Psoas muscle (tissue), 7 donors: ENCODE measurements at regions not wholly inside any gene's neighbourhood (a gene's known extent, or its start where the extent isn't known, plus 50 kb on each side); places are given as distances from the start of the nearest gene placed in this dataset.

Source experiments
- ATAC-seq, 4 donors: fragments of 200-7000 bp; cut with Tn5 transposase; one replicate each; pipeline ENCODE4 v1.9.1; 2020; ENCODE audit warnings: moderate library complexity in 3 of 4, mild to moderate bottlenecking in 2 of 4
- DNase-seq, 2 donors: peaks; one replicate each; pipeline ENCODE4 v3.0.0-alpha.2; 2020
- H3K27ac ChIP-seq: fragments of 200-600 bp; one replicate; pipeline ENCODE4 v1.8.0; 2022
- H3K27me3 ChIP-seq, 3 donors: fragments of 200-600 bp in 1 of 3; one replicate each; pipeline versions ENCODE4 v1.6.1 to v1.8.0; 2013 to 2022; ENCODE audit warnings: low read length in 2 of 3, mild to moderate bottlenecking in 2 of 3, moderate library complexity in 1 of 3; ENCODE audit not compliant: insufficient read depth in 3 of 3
- H3K36me3 ChIP-seq, 2 donors: fragments of 200-600 bp in 1 of 2; one replicate each; pipeline versions ENCODE4 v1.6.1 to v1.8.0; 2013 to 2022; ENCODE audit warnings: low read depth in 1 of 2, mild to moderate bottlenecking in 1 of 2, moderate library complexity in 1 of 2; ENCODE audit not compliant: insufficient read depth in 1 of 2
- H3K4me1 ChIP-seq: fragments of 200-600 bp; one replicate; pipeline ENCODE4 v1.8.0; 2022
- H3K4me3 ChIP-seq: fragments of 200-600 bp; one replicate; pipeline ENCODE4 v1.8.0; 2022; ENCODE audit warnings: mild to moderate bottlenecking
- H3K9me3 ChIP-seq: fragments of 200-600 bp; one replicate; pipeline ENCODE4 v1.8.0; 2022
- WGBS, 3 donors: extraction: QIAGEN DNeasy Blood & Tissue Kit; methylation state at CpG; one replicate each; pipeline versions ENCODE4 v1.1.6 to v1.1.7; 2013; 5-methylcytosine and 5-hydroxymethylcytosine counted together
- intact Hi-C, 2 donors: fragments of 100-400 bp; cut with DNase I; formaldehyde crosslinking; loops; one replicate each; pipeline versions ENCODE4 v1.11.0 to v1.14.2; 2022
- TF ChIP-seq, protein P1 (sequence below): fragments of 200-600 bp; IDR thresholded peaks from one replicate; pipeline ENCODE4 v1.8.0; 2022; ENCODE audit warnings: antibody characterized with exemption
- donor health status: healthy with polysubstance abuse.
- donor health status: DM: no; HTN: no; CAD: no; lungs with moderate emphysema.
- donor health status: Bipolar disorder and iron deficiency.
- donor health status: healthy.
- donor health status: DM: yes; HTN: yes; CAD: no.
- donor health status: DM: no; HTN: no; CAD: no.
- donor health status: DM: yes; HTN: yes; CAD: no.

- DNase-seq (no peak), ATAC-seq (no peak)
- no peaks in the 10 kb centered on the region for H3K27me3 ChIP-seq
- H3K9me3 ChIP-seq: no peaks in the 10 kb centered on the region
- no peak overlapping the region for H3K4me3 ChIP-seq
- H3K27ac ChIP-seq: no peak overlapping the region
- TF ChIP-seq, protein P1, sequence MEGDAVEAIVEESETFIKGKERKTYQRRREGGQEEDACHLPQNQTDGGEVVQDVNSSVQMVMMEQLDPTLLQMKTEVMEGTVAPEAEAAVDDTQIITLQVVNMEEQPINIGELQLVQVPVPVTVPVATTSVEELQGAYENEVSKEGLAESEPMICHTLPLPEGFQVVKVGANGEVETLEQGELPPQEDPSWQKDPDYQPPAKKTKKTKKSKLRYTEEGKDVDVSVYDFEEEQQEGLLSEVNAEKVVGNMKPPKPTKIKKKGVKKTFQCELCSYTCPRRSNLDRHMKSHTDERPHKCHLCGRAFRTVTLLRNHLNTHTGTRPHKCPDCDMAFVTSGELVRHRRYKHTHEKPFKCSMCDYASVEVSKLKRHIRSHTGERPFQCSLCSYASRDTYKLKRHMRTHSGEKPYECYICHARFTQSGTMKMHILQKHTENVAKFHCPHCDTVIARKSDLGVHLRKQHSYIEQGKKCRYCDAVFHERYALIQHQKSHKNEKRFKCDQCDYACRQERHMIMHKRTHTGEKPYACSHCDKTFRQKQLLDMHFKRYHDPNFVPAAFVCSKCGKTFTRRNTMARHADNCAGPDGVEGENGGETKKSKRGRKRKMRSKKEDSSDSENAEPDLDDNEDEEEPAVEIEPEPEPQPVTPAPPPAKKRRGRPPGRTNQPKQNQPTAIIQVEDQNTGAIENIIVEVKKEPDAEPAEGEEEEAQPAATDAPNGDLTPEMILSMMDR: no peak
- no peaks in the 10 kb centered on the region for H3K36me3 ChIP-seq
- 84 to 90% (median 87%) methylated on average over 6 of the region's 6 CpGs for WGBS, 3 donors
- intact Hi-C loops: no loop called here
- H3K4me1 ChIP-seq: peaks cover 8% of the 10 kb centered on the region
Measured at GRCh38 chr14:61641914-61642613, 53.2 kb upstream of the HIF1A start.

DNA sequence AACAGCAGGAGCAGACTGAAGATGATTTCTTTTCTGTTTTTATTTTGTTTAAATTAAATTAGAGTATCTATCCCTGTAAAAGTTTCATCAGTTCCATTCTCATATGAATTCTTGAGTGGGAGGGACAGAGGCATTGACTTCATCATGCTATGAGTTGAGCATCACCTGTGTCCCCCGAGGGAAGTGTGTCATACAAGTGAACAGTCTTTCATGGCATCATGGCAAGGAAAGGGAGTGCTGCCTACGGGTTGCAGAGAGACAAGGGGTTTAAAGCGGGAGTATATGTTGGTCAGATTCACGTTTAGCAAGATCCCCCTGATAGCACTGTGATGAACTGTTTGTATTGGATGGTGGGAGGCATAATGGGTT lies 52.7 kb upstream of the HIF1A start:
- Histone ChIP-seq H3K27ac (no peak overlapping the region), H3K4me1 (peaks cover 8% of the 10 kb centered on the region), H3K27me3 (no peaks in the 10 kb centered on the region), H3K9me3 (no peaks in the 10 kb centered on the region), H3K36me3 (no peaks in the 10 kb centered on the region), H3K4me3 (no peak overlapping the region)
- 90 to 97% (median 91%) methylated on average over 4 of the region's 4 CpGs for WGBS, 3 donors
- ATAC-seq: no peak
- TF ChIP-seq, protein P1: no peak
- no peak for DNase-seq
- intact Hi-C loops: no loop called here

DNA sequence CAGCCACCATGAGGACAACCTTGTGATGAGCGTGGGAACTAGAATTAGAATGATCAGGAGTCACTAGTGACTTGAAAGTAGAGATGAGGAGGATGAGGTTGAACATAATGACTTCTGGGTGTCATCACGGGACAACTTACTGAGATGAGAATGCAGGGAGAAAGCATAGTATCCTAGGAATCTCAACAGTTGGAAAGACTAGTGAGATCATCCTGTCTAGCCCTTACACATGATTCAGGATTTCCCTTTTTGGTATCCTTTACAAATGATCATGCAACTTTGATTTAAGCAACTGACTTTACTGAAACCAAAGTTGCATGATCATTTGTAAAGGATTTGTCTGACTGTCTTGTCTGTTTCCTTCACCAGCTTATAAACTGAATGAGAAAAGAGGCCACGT lies 51.8 kb upstream of the HIF1A start:
- ATAC-seq (no peak), DNase-seq (no peak)
- Histone ChIP-seq H3K27ac (no peak overlapping the region), H3K9me3 (no peaks in the 10 kb centered on the region), H3K4me1 (peaks cover 8% of the 10 kb centered on the region), H3K36me3 (no peaks in the 10 kb centered on the region), H3K4me3 (no peak overlapping the region), H3K27me3 (no peaks in the 10 kb centered on the region)
- 93 to 95% (median 93%) methylated on average over 3 of the region's 3 CpGs for WGBS, 3 donors
- TF ChIP-seq, protein P1: no peak
- intact Hi-C loops: no loop called here

DNA sequence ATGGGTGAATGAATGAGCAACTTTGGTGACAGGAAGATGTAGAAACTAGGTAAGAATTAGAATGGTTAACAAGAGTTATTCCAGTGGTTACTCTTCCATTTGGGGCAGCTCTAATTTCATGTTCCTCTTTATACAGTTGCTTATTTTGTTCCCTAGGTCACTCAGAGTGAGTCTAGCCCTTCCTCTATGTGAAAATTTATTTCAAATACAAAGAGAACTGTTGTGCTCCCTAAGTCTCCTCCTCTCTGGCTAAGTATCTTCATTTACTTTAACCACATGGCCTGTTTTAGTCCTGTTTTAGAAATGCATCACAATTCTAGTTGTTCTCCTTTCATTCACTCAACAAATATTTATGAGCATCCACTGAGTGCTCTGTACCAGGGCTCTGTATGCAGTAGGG lies 51.1 kb upstream of the HIF1A start:
- Histone ChIP-seq H3K4me3 (no peak overlapping the region), H3K27me3 (no peaks in the 10 kb centered on the region), H3K4me1 (peaks cover 8% of the 10 kb centered on the region), H3K9me3 (no peaks in the 10 kb centered on the region), H3K36me3 (no peaks in the 10 kb centered on the region), H3K27ac (no peak overlapping the region)
- TF ChIP-seq, protein P1: no peak
- DNase-seq (no peak), ATAC-seq (no peak)
- intact Hi-C loops: no loop called here

DNA sequence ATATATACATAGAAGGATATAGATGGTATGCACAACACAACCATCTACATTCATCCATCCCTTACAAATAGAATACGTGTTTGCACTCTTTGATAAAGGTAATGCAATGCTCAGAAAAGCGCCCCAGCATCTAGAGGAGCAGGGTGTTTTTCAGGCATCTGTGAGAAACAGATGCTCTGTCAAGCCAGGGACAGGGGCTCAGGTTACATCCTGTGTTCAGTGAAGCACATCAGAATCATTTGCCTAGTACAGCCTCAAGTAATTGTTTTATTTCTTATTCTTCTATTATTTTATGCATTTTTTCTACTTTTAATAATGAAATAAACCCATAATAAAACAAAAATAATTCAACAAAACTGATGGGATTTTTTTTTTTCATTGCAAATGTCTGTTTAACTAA lies 50.5 kb upstream of the HIF1A start:
- no peaks in the 10 kb centered on the region for H3K36me3 ChIP-seq
- no peaks in the 10 kb centered on the region for H3K27me3 ChIP-seq
- no peak for ATAC-seq
- no peak overlapping the region for H3K27ac ChIP-seq
- no peaks in the 10 kb centered on the region for H3K9me3 ChIP-seq
- no peak overlapping the region for H3K4me3 ChIP-seq
- intact Hi-C loops: no loop called here
- no peak for DNase-seq
- TF ChIP-seq, protein P1: no peak
- H3K4me1 ChIP-seq: peaks cover 8% of the 10 kb centered on the region
- WGBS, 3 donors: 22 to 39% (median 30%) methylated on average over 2 of the region's 2 CpGs
